NCI-H748 treated with DMSO at 0.1 percent for 48 hours (cell line): ENCODE measurements at regions not wholly inside any gene's neighbourhood (a gene's known extent, or its start where the extent isn't known, plus 50 kb on each side); places are given as distances from the start of the nearest gene placed in this dataset.

Source experiments
- DNase-seq: peaks from one replicate; lab custom pipeline; 2025; lab: John Stamatoyannopoulos, UW

DNA sequence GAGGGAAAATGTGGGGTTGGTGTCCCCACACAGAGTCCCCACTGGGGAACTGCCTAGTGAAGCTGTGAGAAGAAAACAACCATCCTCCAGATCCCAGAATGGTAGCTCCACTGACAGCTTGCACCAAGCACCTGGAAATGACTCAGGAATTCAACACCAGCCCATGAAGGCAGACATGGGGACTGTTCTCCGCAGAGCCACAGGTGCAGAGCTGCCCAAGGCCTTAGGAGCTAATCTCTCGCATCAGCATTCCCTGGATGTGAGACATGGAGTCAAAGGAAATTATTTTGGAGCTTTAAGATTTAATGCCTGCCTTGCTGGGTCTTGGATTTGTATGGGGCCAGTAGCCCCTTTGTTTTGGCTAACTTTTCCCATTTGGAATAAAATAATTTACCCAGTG, 367.9 kb downstream of the FAM133A start:
- DNase-seq, result no peak

DNA sequence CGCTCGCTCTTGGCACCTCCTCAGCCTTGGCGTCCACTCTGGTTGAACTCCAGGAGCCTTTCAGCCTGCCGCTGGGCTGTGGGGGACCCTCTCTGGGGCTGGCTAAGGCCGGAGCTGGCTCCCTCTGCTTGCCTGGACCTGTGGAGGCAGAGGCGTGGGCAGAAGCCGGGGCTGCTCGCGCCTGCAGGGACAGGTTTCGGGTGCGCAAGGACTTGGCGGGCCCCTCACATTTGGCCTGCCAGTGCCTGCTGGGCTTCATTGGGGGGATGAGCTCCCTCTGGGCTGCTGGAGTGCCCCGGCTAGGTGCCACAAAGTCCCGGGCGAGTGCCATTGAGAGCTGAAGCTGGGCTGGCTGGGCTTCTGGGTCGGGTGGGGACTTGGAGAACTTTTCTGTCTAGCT, 371.7 kb downstream of the FAM133A start:
- no peak for DNase-seq

DNA sequence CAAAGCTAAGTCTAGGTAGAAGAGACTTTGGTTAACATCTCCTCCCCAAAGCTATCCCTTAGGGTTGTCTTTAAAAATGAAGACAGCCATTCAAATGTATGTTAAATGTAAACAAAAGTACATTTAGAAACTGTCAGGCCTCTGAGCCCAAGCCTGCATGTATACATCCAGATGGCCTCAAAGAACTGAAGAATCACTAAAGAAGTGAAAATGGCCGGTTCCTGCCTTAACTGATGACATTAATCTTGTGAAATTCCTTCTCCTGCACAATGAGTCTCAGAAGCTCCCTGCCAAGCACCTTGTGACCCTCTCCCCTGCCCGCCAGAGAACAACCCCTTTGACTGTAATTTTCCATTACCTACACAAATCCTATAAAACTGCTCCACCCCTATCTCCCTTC, 377.9 kb downstream of the FAM133A start:
- DNase-seq, result no peak

DNA sequence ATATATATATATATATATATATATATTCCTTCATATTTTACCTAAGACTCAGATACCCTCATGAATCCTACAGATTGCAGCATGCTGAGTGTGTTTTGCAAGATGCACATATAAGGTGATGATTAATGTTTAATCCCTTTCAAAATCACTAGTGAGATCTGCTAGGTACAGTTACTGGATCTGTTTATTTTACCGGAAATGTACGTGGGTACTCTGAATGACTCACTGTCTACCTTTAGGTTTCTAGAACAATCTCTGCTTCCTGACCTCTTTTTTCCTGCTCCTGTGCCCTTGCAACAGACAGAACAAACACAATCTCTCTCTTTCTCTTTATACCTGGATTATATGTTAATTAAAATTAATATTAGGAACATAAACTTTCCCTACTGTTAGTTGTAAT, 379.6 kb downstream of the FAM133A start:
- no peak for DNase-seq

DNA sequence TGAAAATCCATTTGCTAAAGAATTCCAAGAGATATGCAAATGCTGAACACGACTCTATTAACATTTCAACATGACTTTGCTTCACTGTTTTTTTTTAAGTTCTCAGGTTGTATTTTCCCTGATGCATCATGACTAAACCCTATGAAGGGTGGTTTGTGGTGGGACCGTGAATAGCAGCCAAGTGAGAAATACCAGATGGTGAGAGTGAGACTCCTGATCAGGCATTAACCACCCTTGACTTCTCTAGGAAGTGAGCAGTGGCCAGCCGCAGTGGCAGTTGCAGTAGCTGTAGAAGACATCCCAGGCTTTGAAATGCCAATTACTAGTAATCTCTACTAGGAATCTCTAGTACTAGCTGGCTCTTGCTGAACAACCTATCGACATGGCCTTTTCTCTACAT, 383.4 kb downstream of the FAM133A start:
- DNase-seq, result no peak

DNA sequence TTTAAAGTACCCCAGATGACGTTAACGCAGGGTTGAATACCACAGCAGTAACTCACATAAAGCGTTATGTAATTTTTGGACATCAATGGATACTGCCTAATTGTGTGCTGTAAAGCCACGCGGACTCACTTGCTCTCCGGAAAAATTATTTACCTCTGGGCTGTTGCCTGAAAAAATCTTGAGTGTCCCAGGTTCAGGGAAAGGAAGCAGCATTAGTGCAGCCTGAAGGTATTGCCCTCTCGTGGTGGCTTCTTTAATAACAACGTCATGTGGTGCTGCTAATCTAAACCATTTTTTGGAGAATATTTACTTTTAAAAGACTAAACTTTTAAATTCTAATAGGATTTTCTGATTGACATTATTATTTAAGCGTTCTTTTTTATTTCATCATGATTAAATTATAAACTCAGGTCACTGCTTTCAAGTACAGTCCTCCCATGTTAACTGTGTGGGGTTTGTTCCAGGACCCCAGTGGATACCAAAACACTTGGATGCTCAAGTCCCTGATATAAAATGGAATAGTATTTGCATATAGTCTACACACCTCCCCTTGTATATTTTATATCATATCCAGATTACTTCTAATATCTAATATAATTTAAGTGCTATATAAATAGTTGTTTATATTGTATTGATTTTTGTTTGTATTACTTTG, 384.8 kb downstream of the FAM133A start:
- DNase-seq, result no peak

DNA sequence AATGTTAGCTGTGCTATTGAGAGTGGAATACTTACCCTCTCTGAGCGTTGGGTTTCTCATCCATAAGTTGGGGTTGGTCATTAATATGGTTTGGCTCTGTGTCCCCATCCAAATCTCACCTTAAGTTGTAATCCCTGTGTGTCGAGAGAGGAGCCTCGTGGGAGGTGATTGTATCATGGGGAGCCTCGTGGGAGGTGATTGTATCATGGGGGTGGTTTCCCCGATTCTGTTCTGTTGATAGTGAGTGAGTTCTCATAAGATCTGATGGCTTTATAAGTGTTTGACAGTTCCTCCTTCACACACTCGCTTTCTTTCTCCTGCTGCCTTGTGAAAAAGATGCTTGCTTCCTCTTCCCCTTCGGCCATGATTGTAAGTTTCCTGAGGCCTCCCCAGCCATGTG, 391.1 kb downstream of the FAM133A start:
- DNase-seq, result no peak

DNA sequence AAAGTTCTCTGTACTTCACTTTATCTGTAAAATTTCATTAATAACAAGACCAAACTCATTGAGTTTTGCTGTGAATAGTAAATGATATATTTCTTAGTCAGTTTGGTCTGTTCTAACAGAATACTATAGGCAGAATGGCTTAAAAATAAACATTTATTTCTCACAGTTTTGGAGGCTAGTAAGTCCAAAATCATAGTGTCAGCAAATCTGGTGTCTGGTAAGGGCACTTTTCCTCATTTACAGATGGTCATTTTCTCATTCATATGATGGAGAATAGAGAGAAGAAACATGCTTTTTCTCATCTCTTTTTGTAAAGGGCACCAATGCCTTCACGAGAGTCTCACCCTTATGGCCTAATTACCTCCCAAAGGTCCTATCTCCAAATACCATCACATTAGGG, 415.1 kb downstream of the FAM133A start:
- no peak for DNase-seq

DNA sequence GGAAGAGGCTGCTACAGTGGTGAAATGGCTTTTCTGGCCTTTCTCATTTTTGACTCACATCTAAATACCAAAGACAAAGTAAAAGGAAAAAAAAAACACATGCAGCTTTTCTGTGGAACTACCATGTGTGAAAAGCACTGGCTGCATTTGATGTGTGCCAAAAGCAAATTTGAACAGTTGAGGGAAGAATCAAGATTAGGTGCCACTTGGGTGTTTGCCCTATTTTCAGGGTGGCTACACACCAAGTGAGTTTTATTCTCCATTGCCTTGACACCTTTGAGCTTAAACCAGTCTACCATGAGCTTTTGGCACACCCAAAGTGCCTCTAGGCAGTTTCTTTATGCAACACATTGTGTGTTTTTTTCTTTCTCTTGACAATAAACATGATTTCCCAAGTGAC, 423.9 kb downstream of the FAM133A start:
- no peak for DNase-seq

DNA sequence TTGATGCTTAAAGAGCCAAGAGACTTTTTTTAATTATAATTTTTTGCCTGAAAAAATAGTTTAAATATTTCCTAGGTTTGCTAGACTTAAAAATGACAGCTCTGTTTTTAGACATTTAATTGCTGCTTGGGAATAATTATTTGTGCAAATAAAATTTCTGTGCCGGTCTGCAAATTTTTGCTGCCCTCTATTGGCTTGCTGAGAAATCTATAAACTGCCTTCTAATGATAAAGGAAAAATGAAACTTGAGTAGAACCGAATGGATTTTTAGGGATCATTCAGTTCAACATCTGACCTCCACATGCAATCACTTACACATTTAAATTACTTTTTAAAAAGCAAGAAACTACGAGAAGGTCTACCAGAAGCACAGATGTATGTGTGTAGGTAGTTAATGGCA, 434.0 kb downstream of the FAM133A start:
- DNase-seq, result no peak

DNA sequence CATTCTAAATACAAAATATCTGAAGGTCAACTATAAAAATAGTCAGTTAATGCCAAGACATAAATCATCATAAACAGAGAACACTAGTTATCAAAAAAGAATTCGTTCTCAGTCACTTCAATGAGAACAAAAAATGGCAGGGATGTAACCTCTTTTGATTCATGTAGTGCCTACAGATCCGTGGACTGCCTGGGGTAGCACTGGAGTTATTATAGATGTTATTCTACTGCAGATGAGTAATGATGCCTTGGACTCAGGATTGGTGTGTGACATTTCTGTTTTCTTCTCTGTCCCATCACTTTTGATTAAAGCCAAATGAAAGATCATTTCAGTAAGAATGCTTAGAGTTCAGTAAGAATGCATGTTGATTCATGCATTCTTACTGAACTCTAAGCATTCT, 440.4 kb downstream of the FAM133A start:
- DNase-seq, result no peak

DNA sequence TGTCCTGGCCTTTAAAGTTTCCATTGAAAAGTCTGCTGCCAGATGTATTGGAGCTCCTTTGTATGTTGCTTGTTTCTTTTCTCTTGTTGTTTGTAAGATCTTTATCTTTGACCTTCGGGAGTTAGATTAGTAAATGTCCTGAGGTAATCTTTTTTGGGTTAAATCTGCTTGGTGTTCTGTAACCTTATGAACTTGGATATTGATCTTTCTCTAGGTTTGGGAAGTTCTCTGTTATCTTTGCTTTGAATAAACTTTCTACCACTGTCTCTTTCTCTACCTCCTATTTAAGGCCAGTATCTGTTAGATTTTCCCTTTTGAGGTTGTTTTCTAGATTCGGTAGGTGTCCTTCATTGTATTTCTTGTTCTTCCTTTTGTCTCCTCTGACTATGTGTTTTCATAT, 447.8 kb downstream of the FAM133A start:
- no peak for DNase-seq

DNA sequence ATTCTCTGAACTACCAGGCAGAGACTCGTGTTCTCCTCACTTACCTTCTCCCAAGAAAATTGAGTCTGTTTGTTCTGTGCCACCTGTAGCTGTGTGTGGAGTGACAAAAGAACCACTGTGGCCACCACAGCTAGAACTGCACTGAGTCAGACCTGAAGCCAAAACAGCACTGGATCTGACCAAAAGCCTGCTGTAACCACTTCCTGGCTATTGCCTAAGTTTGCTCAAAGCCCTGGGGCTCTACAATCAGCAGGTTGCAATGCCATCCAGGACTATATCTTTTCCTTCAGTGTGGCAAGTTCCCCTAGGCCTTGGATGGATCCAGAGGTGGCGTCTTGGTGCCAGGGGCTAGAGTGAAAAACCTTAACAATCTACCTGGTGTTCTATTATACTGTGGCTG, 449.1 kb downstream of the FAM133A start:
- DNase-seq, result no peak

DNA sequence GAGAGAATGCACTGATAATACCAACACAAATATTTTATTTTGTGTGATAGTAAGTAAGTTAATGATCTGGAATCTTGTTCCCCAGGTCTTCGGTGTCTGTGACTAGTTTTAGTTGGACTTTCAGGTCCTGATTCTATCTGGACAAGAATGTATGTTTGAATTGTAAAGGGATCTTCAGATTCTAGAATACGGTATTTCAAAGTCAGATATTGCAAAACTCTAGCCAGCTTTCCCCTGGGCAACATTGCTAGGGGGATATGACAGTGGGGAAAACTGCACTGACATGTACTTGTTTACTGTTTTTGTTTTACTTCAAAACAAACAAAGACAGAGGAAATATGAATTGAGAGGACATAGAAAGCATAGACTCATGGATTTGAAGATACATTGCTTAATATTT, 489.0 kb downstream of the FAM133A start:
- DNase-seq, result no peak

DNA sequence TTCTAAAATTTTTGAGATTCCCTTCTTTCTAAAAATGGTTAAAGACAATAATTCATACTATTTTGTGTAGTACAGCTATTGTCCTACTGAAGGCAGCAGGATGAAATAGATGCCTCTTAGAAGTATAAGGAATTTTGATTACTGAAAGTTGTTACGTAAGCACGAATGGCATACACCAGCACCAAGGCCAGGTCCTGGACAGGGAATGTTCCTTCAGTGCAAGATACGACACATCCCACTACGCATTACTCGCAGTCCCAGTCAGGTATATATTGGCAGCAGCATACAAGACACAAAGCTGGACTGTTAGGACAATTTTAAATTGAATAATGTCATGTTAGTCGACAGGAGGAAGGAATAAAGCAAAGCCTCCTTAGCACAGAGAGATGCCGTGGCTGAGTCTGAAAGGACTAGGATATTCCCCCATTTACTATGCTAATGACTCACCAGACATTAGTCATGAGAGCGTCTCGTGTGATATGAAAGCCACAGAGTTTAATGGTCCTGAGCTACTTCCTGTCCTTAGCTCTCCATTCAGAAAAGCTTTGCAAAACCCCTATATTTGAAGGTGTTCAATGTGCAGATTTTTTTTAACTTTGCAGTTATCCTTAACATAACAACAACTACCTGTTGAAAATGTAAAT, 504.3 kb downstream of the FAM133A start:
- DNase-seq, result no peak

DNA sequence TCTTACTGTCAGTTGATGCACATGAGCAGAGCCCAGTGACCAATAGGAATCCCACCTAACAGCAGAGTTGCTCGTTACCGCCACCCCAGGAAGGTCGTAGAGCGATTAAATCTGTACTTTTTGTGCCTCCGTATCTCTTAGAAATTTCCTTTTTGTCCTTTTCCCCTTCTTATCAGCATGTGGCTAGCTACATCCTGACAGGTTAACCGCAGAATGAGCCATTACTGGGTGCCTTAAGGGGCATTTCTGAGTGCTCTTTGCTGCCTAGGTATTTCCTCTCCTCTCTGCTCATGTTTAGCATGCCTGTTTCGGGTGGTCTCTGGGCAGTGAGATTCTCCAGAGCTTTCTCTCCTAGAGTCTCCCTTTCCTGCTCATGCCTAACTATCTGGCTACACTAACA, 530.5 kb downstream of the FAM133A start:
- DNase-seq, result no peak

DNA sequence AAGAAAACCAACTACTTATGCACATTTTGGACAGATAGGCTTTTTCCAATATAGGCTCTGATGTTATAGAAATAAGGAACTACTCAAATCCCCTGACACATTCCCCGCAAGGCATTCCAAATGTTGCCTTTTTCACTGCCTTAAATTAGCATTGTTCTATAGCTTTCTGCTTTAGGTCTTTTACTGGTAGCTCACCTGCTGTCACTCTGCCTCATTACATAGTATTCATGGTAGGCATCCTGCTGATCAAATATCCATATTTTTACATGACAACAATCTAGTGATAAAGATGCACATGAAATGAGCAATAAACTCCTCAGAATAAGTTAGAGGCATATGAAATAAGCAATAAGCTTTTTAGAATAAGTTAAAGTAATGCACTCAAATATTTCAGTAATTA, 542.7 kb downstream of the FAM133A start:
- DNase-seq, result no peak

DNA sequence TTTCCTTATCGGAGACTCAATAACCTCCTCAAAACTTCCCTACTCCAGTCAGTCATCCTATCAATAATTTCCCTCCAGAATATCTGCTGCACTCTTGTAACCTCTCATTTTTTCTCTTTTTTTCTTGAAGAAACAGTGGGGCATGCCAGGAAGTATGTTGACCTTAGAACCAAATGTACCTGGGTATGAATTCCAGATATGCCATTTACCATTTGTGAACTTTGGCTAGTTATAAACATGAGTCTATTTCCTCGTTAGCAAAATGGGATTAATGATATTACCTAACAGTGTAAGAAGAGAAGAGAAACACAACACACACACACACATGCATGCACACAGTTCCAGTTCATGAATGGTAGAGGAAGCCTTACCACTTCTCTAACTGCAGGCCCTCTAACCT, 578.2 kb downstream of the FAM133A start:
- DNase-seq, result no peak

DNA sequence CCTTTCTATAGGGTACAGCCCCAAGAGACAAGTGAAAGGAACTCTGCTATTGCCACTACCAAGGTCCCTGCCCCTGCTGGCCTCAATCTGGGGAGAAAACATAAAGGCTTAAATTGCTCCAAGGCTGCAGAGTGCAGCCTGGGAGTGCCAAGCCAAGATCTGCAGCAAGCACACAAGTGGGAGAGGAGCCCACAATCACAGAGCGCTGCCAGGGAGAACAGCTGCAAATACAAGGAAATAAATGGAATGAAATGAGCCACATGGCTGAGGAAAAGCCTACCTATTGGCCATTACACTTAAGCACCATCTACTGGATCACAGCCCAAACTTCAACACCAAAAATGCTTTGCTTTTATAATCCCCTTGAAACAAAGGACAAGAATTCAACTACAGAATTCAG, 582.4 kb downstream of the FAM133A start:
- no peak for DNase-seq

DNA sequence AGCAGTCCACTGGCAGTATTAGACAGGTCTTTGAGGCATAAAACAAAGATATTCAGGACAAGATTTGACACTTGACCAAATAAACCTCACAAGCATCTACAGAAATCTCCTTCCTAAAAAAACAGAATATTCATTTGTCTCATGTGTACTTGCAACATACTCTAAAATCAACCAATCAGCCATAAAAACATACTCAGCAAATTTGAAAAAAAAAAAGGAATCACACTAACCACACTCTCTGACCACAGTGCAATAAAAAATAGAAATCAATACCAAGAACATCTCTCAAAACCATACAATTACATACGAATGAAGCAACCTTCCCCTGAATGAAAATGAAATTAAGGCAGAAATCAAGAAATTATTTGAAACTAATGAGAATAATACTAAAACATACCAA, 591.3 kb downstream of the FAM133A start:
- no peak for DNase-seq

DNA sequence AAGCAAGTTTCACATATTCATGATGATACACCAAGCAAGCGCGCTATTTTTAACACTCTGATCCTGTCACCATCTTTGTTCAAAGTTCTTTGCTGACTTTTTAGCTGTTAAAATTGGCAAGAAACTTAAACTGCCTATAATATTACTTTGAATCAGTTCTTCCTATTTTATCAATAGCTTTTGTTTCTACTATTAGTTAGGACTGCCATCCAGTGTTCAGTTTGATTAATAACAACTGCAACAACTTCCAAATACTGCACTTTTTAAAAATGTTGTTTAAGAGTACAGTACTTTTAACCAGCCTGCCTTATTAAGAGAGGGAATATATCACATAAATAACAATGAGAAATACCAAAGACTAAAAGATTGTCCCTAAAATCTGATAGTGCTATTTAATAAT, 614.3 kb downstream of the FAM133A start:
- no peak for DNase-seq

DNA sequence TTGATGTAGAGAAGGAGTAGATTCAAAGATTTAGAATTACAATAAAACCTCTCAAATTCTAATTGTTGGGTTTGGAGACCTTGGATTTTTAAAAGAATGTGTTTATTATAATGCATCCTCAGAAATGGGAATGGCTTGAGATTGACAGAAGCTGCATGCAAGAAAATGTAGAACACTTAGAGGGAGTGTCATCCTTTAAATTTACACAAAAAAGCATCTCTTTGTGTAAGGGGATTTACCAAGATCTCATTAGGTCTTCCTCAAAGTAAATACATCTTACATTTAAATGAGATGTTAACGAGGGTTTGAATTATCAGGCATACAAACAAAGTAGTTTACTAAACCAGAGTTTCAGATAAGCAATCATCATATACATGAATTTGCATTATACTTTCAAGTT, 615.0 kb downstream of the FAM133A start:
- DNase-seq, result no peak

DNA sequence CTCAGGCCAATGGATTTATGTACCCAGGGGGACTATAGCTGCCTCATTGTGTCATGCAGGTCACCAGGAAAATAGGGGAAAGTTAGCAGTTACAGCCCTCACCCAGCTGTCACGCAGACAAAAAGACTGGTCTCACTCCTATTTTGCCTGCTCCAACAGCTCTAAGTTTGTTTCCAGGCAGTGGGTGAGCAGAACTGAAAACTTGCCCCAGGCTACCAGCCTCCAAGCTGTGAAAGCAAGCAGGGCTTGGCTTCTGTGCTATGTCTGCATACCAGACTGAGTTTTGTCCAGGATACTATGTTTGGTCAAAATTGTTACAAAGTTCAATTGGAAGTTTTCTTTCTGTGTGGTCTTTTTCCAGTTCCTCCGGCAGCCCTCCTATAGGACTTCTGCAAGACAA, 628.4 kb downstream of the FAM133A start:
- DNase-seq, result no peak

DNA sequence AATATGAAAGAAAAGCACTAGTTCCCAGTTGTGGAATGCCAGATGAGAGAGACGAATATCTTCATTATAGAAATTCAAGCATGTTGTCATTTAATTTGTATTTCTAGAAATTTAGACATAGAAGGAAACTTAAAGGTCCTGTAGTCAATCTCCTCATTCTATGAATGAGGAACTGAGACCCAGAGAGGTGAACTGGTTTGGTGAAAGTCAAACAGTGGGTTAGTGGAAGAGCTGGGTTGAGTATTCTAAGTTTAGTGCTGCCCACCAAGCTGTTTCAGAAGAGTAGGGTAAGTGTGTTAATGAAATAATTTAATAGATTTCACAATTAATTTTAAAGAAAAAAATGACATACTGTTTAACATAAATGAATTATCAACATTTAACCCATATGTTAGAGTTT, 655.2 kb downstream of the FAM133A start:
- no peak for DNase-seq
